Osteoblast (primary cell): ENCODE measurements at regions not wholly inside any gene's neighbourhood (a gene's known extent, or its start where the extent isn't known, plus 50 kb on each side); places are given as distances from the start of the nearest gene placed in this dataset.

Experiments used
- DNase-seq: peaks from one replicate; pipeline ENCODE4 v3.0.0; 2011; ENCODE audit warnings: low spot score, mixed read lengths; ENCODE audit not compliant: insufficient read length; ENCODE audit errors: missing footprints
- H2AFZ ChIP-seq: 2 replicates; pipeline ENCODE4 v1.6.0; 2011; ENCODE audit warnings: mild to moderate bottlenecking, low read length
- H3K27ac ChIP-seq: 2 replicates; pipeline ENCODE4 v1.5.1; 2011; ENCODE audit warnings: mild to moderate bottlenecking, low read depth, low read length, moderate library complexity
- H3K27me3 ChIP-seq: 2 replicates; pipeline ENCODE4 v1.6.0; 2012; ENCODE audit warnings: mild to moderate bottlenecking, control low read depth, inconsistent platforms, low read length, moderate library complexity; ENCODE audit not compliant: insufficient read depth
- H3K36me3 ChIP-seq: 2 replicates; pipeline ENCODE4 v1.5.1; 2011; ENCODE audit warnings: mild to moderate bottlenecking, low read length, control low read depth, moderate library complexity; ENCODE audit not compliant: insufficient read depth
- H3K4me1 ChIP-seq: 2 replicates; pipeline ENCODE4 v1.5.1; 2011; ENCODE audit warnings: mild to moderate bottlenecking, low read length, control low read depth, moderate library complexity; ENCODE audit not compliant: insufficient read depth
- H3K4me2 ChIP-seq: 2 replicates; pipeline ENCODE4 v1.6.0; 2011; ENCODE audit warnings: mild to moderate bottlenecking, low read length; ENCODE audit not compliant: insufficient read depth
- H3K4me3 ChIP-seq: fragments of 200-600 bp; sonication (generic); 3 replicates; pipeline ENCODE4 v1.5.1; 2012; ENCODE audit warnings: mild to moderate bottlenecking, low read length, inconsistent platforms; ENCODE audit not compliant: insufficient read depth
- H3K79me2 ChIP-seq: 2 replicates; pipeline ENCODE4 v1.6.0; 2012; ENCODE audit warnings: mild to moderate bottlenecking, low read length, control low read depth, inconsistent platforms; ENCODE audit not compliant: insufficient read depth
- H3K9me3 ChIP-seq: 2 replicates; pipeline ENCODE4 v1.5.1; 2011; ENCODE audit warnings: low read depth, low read length, control low read depth
- H4K20me1 ChIP-seq: 2 replicates; pipeline ENCODE4 v1.6.0; 2012; ENCODE audit warnings: mild to moderate bottlenecking, low read length, control low read depth; ENCODE audit not compliant: insufficient read depth
- CTCF ChIP-seq: IDR thresholded peaks from 2 replicates; pipeline ENCODE4 v1.5.1; 2011; ENCODE audit warnings: mild to moderate bottlenecking, low read depth, low read length, moderate library complexity; ENCODE audit errors: extremely low read depth

GRCh38 chr3:5462086-5462485, 274.6 kb downstream of the EDEM1 start:
- no peak for TF ChIP-seq CTCF
- no peak overlapping the region for H3K4me3 ChIP-seq
- no peak overlapping the region for H3K27ac ChIP-seq
- no peaks in the 10 kb centered on the region for H4K20me1 ChIP-seq
- H3K9me3 ChIP-seq, result no peaks in the 10 kb centered on the region
- no peaks in the 10 kb centered on the region for H3K4me1 ChIP-seq
- DNase-seq, result no peak
- H2AFZ ChIP-seq, result no peak overlapping the region
- no peaks in the 10 kb centered on the region for H3K27me3 ChIP-seq
- no peaks in the 10 kb centered on the region for H3K36me3 ChIP-seq
- H3K4me2 ChIP-seq, result no peak overlapping the region
- no peaks in the 10 kb centered on the region for H3K79me2 ChIP-seq

- TF ChIP-seq CTCF, result no peak
- H3K27me3 ChIP-seq, result no peaks in the 10 kb centered on the region
Measured at GRCh38 chr3:5463991-5464390, 276.5 kb downstream of the EDEM1 start.

GRCh38 chr3:5464649-5465048, 277.1 kb downstream of the EDEM1 start:
- H3K27ac ChIP-seq, result no peak overlapping the region
- no peak overlapping the region for H3K4me2 ChIP-seq
- no peak for DNase-seq
- H3K36me3 ChIP-seq, result no peaks in the 10 kb centered on the region
- no peaks in the 10 kb centered on the region for H3K27me3 ChIP-seq
- no peak overlapping the region for H3K4me3 ChIP-seq
- no peaks in the 10 kb centered on the region for H3K4me1 ChIP-seq
- H2AFZ ChIP-seq, result no peak overlapping the region
- no peaks in the 10 kb centered on the region for H3K79me2 ChIP-seq
- TF ChIP-seq CTCF, result no peak
- no peaks in the 10 kb centered on the region for H4K20me1 ChIP-seq
- H3K9me3 ChIP-seq, result no peaks in the 10 kb centered on the region

More at GRCh38 chr3:5463991-5464390, 276.5 kb downstream of the EDEM1 start:
- Histone ChIP-seq H3K79me2 (no peaks in the 10 kb centered on the region), H3K4me1 (no peaks in the 10 kb centered on the region), H4K20me1 (no peaks in the 10 kb centered on the region), H3K4me3 (no peak overlapping the region), H3K36me3 (no peaks in the 10 kb centered on the region), H2AFZ (no peak overlapping the region), H3K9me3 (no peaks in the 10 kb centered on the region), H3K4me2 (no peak overlapping the region), H3K27ac (no peak overlapping the region)
- no peak for DNase-seq

- TF ChIP-seq CTCF, result no peak
- H3K27me3 ChIP-seq, result no peaks in the 10 kb centered on the region
- H3K4me3 ChIP-seq, result no peak overlapping the region
- no peak for DNase-seq
- H3K27ac ChIP-seq, result no peak overlapping the region
- H3K4me2 ChIP-seq, result no peak overlapping the region
- H2AFZ ChIP-seq, result no peak overlapping the region
- no peaks in the 10 kb centered on the region for H4K20me1 ChIP-seq
- no peaks in the 10 kb centered on the region for H3K36me3 ChIP-seq
- H3K79me2 ChIP-seq, result no peaks in the 10 kb centered on the region
- H3K9me3 ChIP-seq, result no peaks in the 10 kb centered on the region
- H3K4me1 ChIP-seq, result no peaks in the 10 kb centered on the region
Measured at GRCh38 chr3:5465183-5465582, 277.7 kb downstream of the EDEM1 start.
